ENCODE measurements at regions not wholly inside any gene's neighbourhood (a gene's known extent, or its start where the extent isn't known, plus 50 kb on each side); places are given as distances from the start of the nearest gene placed in this dataset.

- no peaks in the 10 kb centered on the region for H3K36me3 ChIP-seq
- DNase-seq: no peak
- H3K4me3 ChIP-seq (ENCODE audit: low read depth, low read length): no peak overlapping the region
- H3K27me3 ChIP-seq (ENCODE audit: insufficient read depth, low read depth, severe bottlenecking): no peaks in the 10 kb centered on the region
- H3K9me3 ChIP-seq (ENCODE audit: severe bottlenecking): peaks cover 7% of the 10 kb centered on the region
- H3K27ac ChIP-seq: no peak overlapping the region
- no peak for TF ChIP-seq CTCF (IDR thresholded peaks at IDR 0.05; ENCODE audit: low read depth, low read length)
Observed at GRCh38 chr5:111636736-111637135, 120.3 kb downstream of the NREP start.

- peaks cover 7% of the 10 kb centered on the region for H3K9me3 ChIP-seq (ENCODE audit: severe bottlenecking)
- H3K4me3 ChIP-seq (ENCODE audit: low read depth, low read length): no peak overlapping the region
- no peak for TF ChIP-seq CTCF (IDR thresholded peaks at IDR 0.05; ENCODE audit: low read depth, low read length)
- no peak overlapping the region for H3K27ac ChIP-seq
- H3K27me3 ChIP-seq (ENCODE audit: insufficient read depth, low read depth, severe bottlenecking): no peaks in the 10 kb centered on the region
- DNase-seq: no peak
- H3K36me3 ChIP-seq: no peaks in the 10 kb centered on the region
Observed at GRCh38 chr5:111635916-111636570, 121.0 kb downstream of the NREP start.

- no peak for DNase-seq
- TF ChIP-seq CTCF (IDR thresholded peaks at IDR 0.05; ENCODE audit: low read depth, low read length): no peak
- Histone ChIP-seq H3K27ac (no peak overlapping the region), H3K27me3 (ENCODE audit: insufficient read depth, low read depth, severe bottlenecking) (no peaks in the 10 kb centered on the region), H3K9me3 (ENCODE audit: severe bottlenecking) (peaks cover 7% of the 10 kb centered on the region), H3K36me3 (no peaks in the 10 kb centered on the region), H3K4me3 (ENCODE audit: low read depth, low read length) (no peak overlapping the region)
Observed at GRCh38 chr5:111635151-111635902, 121.7 kb downstream of the NREP start.

- no peaks in the 10 kb centered on the region for H3K36me3 ChIP-seq
- TF ChIP-seq CTCF (IDR thresholded peaks at IDR 0.05; ENCODE audit: low read depth, low read length): no peak
- H3K4me3 ChIP-seq (ENCODE audit: low read depth, low read length): no peak overlapping the region
Observed at GRCh38 chr5:111631328-111631727, 119.0 kb upstream of the STARD4 start.

GRCh38 chr5:111628901-111629300 is 116.6 kb upstream of the STARD4 start:
- no peak for DNase-seq
- Histone ChIP-seq H3K9me3 (ENCODE audit: severe bottlenecking) (no peaks in the 10 kb centered on the region), H3K4me3 (ENCODE audit: low read depth, low read length) (no peak overlapping the region), H3K36me3 (no peaks in the 10 kb centered on the region), H3K27ac (no peak overlapping the region), H3K27me3 (ENCODE audit: insufficient read depth, low read depth, severe bottlenecking) (no peaks in the 10 kb centered on the region)
- TF ChIP-seq CTCF (IDR thresholded peaks at IDR 0.05; ENCODE audit: low read depth, low read length): no peak

More at GRCh38 chr5:111631328-111631727, 119.0 kb upstream of the STARD4 start:
- H3K27me3 ChIP-seq (ENCODE audit: insufficient read depth, low read depth, severe bottlenecking): no peaks in the 10 kb centered on the region
- no peaks in the 10 kb centered on the region for H3K9me3 ChIP-seq (ENCODE audit: severe bottlenecking)
- no peak for DNase-seq
- no peak overlapping the region for H3K27ac ChIP-seq
